ENCODE measurements at regions not wholly inside any gene's neighbourhood (a gene's known extent, or its start where the extent isn't known, plus 50 kb on each side); places are given as distances from the start of the nearest gene placed in this dataset.

DNA sequence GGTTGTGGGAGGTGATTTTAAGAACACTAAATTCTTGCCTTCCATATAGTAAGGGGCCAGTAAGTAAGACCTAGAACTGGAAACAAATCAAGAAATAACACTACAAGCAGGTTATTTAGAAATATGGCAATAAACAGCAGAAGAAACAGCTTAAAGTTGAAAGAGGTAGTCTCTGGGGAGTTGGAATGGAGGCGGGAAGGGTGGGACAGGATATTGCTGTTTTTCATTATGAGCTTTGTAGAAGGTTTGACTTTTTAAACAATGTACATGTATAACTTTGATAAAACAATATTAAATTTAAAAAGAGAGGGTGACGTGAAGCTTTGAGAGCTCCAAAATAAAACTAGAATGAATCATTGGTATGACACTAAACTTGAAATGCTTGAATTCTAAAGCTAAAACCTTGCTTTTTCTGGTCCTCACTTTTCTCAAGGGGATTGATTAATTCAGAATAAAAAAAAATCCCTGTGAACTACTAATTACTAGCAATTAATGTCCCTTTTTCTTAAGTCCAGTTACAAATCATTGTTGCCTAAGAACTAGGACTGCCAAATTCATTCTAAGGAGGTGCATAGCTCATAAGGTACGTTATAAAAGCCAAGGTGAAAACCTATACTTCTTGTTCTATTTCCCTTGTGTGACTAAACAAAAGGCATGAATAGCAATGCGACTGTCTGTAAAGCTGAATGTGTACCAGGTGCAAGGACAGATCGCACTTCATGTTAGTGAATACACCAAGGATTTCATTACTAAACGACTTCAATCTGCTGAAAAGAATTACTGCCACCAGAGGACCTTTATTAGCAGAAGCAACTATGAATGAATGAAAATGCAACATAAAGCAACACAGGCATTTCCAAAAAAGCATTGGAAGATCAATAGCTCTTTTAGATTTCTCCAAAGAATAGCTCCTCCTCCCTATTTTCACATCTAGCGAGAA, 177.5 kb downstream of the RBM43 start:
- DNase-seq (ENCODE audit: low read depth) = no peak

DNA sequence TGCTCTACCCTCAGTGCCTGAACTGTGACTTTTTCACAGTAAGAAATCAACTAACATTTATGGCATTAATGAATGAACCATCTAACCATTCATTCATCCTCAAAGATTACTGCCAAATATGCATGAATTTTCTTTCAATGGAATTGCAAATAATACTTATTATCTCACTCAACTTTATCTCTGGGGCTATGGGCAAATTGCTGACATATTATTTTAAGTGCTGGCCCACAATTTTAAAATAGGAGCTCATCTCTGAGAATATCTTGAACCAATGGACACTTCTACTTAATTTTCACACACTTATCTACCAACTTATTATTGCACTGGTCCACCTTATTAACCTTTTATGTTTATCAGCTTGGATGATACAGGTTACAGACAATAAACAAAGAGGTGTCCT, 182.8 kb downstream of the RBM43 start:
- no peak for DNase-seq (ENCODE audit: low read depth)

- no peak for DNase-seq (ENCODE audit: low read depth)
Observed at GRCh38 chr2:151071906-151072305, 189.8 kb downstream of the RBM43 start.

DNA sequence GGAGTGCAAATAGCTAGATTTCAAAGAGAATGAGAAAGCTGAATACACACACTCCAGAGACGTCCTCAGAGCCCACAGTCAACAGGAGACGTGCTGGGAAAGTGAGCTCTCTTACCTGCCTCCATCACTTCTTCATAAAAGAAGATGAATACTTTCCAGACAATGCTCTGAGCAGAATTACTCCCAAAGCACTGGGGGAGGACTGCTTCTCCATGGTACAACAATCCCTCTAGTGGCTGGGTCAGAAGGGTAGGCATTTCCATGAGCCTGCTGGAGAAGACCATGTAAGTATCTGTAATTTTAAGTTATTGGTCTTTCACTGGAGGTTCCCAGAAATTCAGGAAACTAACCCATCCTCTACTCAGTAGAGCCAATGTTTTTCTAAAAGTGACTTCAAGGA, 190.3 kb downstream of the RBM43 start:
- DNase-seq (ENCODE audit: low read depth) = peak; percentile 8

GRCh38 chr2:151070253-151070652, 191.4 kb downstream of the RBM43 start:
- no peak for DNase-seq (ENCODE audit: low read depth)

DNA sequence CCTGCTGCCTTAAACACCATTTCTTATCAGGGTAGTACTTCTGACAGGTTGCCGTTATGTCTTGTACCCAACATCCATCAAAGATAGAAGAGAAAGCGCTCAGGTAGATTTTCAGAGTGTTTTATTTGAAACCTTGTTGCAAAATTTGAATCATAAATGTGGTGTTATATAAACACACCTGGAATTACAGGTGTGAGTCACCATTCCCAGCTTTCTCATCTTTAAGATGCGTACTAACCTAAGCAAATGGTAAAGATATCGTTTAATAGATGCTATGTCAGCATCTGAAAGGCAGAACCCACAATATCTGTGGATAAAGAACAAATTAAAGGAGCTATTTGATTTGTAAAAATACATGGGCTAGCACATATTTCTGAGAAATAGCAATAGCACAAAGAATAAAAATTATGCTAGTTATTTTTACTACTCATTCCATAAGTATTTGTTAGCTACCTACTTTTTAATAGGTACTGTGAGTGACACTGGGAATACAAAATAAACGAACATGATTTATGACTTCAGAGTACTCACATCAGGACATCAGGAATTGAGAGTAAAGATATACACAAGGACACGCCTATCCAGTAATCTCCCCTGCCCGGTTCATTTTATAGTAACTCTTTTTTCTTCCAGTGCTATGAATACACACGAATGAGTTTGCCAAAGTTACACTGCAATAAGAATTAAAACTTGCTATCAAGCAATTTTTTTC, 193.8 kb downstream of the RBM43 start:
- DNase-seq (ENCODE audit: low read depth) = no peak

DNA sequence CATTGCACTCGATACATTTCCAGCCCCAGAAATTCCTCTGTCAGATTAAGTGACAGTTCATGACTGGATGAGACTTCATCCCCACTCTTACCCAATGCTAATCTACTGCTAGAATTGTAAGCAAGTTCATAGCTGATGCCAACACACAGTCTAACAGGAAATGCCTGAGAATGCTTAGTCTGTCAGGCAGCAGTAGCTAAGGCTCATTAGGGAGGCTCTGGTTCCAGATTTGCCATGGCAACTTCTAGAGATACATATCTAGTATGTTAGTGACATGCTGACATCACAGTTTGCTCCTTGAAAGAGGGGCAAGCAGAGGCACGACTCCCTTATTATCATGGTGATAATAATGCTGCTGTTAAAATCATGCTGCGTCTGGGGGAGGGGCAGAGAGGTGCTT, 198.4 kb downstream of the RBM43 start:
- DNase-seq (ENCODE audit: low read depth) = no peak

- DNase-seq (ENCODE audit: low read depth) = no peak
Observed at GRCh38 chr2:151060287-151060686, 201.4 kb downstream of the RBM43 start.

- no peak for DNase-seq (ENCODE audit: low read depth)
Observed at GRCh38 chr2:151056870-151057269, 204.8 kb downstream of the RBM43 start.

DNA sequence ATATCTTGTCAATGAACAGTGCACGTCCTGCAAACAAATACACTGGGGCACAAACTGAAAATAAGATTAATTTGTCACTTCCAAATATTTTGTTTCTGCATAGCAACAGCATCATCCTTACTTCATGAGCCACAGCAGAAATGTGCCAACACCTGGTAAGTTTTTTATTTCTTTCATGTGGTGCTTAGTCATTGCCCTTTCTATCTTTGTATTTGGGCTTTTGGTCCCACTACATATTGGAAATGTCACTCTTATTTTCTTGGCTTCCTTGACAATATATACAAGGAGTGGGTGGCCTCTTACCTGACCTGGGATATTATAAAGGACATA, 208.0 kb downstream of the RBM43 start:
- no peak for DNase-seq (ENCODE audit: low read depth)

DNA sequence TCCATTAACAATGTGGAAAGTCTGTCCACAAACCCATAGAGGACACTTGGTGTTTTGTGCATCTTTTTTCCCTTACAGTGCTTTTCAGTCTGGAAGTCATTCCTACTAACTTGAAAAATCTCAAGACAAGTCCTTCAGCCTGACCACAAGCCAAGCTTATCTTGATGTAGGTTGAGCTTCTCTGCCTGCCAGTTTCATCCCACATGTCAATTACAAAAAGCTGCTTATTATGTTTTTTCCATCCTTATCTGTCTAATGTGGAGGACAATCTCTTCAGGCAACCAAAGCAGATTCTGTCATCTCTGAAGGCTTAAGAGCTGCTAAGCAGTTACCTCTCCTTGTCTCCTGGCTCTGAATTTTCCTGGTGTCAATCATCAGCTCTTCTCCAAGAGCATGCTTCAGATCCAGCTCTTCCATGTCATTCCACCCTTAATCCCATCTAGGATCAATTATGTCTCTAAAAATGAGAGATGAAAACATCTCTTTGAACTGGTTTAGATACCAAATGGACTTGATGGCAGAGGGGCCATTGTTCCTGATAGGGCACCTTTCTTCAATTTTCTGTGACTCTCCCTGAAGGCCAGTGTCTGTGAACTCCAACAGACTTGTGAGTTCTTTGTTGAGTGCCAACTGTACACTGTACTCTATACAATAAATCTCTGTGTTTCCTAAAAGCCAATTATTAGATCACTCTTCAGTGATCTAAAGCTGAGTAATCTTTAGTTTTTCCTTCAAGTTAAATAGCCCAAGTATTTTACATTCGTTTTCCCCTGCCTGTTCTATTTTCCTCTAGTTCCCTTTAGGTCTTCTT, 208.6 kb downstream of the RBM43 start:
- no peak for DNase-seq (ENCODE audit: low read depth)

DNA sequence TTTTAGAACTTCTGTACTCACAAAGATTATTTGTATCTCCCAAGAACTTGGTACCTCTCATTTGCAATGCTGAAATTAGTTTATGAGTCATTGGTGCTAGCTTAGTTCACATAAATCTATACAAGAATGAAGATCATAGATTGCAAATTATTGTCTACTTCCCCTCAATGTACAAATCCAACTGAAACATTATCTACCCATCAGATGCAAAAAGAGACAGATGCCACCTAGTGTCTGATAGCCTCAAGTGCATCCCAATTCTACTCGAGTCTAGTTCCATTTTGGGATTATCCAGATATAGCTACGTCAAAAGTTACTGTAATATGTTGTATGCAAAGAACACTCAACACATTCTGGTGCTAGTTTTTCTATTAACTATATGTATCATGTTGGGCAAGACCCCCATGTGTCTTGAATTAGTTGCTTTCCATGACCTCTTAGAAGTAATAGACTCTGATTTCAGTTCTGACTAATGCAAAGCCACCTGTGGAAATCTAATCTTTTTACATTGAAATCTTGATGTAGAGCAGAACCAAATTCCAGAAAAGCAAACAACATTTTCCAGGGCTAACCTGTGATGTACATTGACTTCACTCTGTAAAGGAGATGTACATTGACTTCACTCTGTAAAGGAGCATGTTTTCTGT, 210.0 kb downstream of the RBM43 start:
- DNase-seq (ENCODE audit: low read depth) = peak; percentile 22

DNA sequence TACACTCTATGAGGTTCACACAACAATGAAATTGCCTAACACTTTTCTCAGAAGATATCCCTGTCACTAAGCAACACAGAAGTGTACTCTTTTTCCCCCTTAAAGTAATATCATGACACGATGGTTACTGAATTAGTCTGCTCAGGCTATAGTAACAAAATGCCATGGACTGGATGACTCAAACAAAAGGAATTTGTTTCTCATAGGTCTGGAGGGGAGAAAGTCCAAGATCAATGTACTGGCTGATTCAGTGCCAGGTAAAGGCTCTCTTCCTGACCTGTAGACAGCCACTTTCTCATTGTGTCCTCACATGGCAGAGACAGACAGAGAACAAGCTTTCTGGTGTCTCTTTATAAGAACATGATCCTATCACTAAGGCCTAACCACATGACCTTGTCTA, 211.9 kb downstream of the RBM43 start:
- no peak for DNase-seq (ENCODE audit: low read depth)

- DNase-seq (ENCODE audit: low read depth) = no peak
Observed at GRCh38 chr2:151048331-151049054, 213.2 kb downstream of the RBM43 start.

- DNase-seq (ENCODE audit: low read depth) = peak; percentile 78
Observed at GRCh38 chr2:151043484-151043883, 218.2 kb downstream of the RBM43 start.

GRCh38 chr2:151042964-151043363, 218.7 kb downstream of the RBM43 start:
- no peak for DNase-seq (ENCODE audit: low read depth)

GRCh38 chr2:151040039-151040438, 221.6 kb downstream of the RBM43 start:
- no peak for DNase-seq (ENCODE audit: low read depth)

DNA sequence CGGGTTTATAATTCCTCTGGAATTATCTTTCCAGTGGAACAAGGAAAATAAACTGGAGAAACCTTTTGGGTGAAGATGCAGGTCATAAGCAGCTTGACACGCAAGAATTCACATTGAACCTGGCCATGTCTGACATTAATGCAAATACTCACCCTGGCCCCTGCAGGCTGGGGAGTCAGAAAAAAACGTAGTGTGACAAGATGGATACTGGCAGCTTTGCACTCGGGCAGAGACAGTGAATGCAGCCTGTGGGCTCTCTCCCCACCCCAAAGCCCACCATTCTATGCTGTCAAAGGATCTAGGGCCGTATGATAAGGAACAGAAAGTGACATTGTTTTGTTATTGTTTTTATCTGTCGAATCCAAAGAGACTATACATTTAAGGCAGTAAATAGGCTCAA, 223.1 kb downstream of the RBM43 start:
- no peak for DNase-seq (ENCODE audit: low read depth)

- no peak for DNase-seq (ENCODE audit: low read depth)
Observed at GRCh38 chr2:151037434-151037833, 224.2 kb downstream of the RBM43 start.

DNA sequence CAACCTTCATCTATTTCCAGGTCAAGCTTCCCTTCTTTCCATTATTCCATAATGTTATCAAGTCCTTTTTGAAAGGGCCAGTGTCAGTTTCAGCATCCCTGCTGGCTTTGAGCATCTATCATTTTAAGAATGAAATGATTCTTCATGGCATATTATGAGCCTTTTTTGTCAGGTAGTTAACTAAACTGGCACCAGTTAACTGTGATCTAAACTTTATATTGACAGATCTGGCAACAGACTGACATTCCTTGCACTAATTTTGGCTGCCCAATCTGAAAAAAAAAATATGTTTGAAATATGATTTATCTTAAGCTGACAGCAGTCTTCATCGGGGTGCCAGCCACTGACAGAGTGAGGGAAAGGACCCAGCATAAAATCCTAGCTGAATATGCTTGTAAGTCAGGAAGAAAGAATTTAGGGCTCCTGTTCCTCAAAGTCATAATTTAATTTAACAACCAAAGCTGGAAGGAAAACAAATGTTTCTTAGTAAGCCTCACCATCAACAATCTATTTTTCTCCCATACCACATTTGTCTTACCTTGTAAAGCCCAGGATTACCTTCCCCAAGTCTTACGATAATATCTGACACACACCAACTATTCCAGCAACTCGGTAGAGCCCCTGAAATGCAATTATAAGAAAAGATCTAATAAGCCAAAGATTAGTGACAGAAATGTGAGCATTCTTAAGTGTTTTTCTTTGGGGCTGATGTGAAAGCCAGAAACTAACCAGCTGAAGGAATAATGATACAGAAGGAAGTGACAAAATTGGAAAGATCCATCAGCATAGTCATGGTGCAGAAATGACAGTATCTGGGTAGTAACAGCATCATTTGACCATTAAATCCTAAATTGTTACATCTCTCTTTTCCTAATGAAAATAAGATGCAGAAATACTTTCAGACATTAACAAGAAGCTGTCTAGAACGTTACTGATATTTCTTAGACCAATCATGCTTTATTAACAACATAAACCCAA, 228.1 kb downstream of the RBM43 start:
- no peak for DNase-seq (ENCODE audit: low read depth)

Data from Daoy (cell line).